Stimulated activated naive CD4-positive, alpha-beta T cell treated with Interleukin-2 at 50 U/mL for 16 hours (primary cell): ENCODE measurements at regions not wholly inside any gene's neighbourhood (a gene's known extent, or its start where the extent isn't known, plus 50 kb on each side); places are given as distances from the start of the nearest gene placed in this dataset.

Source experiments
- DNase-seq: peaks from one replicate; lab custom pipeline; 2025; lab: John Stamatoyannopoulos, UW

GRCh38 chr4:123807866-123808265, 411.3 kb downstream of the SPRY1 start:
- DNase-seq = no peak

GRCh38 chr4:123809864-123810263, 413.3 kb downstream of the SPRY1 start:
- DNase-seq = no peak

- no peak for DNase-seq
Measured at GRCh38 chr4:123812066-123812390, 415.4 kb downstream of the SPRY1 start.

GRCh38 chr4:123813901-123814300, 417.3 kb downstream of the SPRY1 start:
- DNase-seq = no peak

GRCh38 chr4:123816462-123816861, 419.9 kb downstream of the SPRY1 start:
- DNase-seq = no peak

- DNase-seq = no peak
Measured at GRCh38 chr4:123817025-123817688, 420.6 kb downstream of the SPRY1 start.

GRCh38 chr4:123819362-123820035, 422.9 kb downstream of the SPRY1 start:
- no peak for DNase-seq

- DNase-seq = no peak
Measured at GRCh38 chr4:123821861-123822260, 425.3 kb downstream of the SPRY1 start.

- DNase-seq = no peak
Measured at GRCh38 chr4:123822353-123822752, 425.8 kb downstream of the SPRY1 start.

- DNase-seq = no peak
Measured at GRCh38 chr4:123823244-123823643, 426.6 kb downstream of the SPRY1 start.

- DNase-seq = no peak
Measured at GRCh38 chr4:123824524-123824923, 427.9 kb downstream of the SPRY1 start.

GRCh38 chr4:123825596-123826291, 429.1 kb downstream of the SPRY1 start:
- no peak for DNase-seq

- no peak for DNase-seq
Measured at GRCh38 chr4:123826896-123827295, 430.3 kb downstream of the SPRY1 start.

GRCh38 chr4:123827511-123827910, 430.9 kb downstream of the SPRY1 start:
- DNase-seq = no peak

- DNase-seq = no peak
Measured at GRCh38 chr4:123830930-123831329, 434.3 kb downstream of the SPRY1 start.

- no peak for DNase-seq
Measured at GRCh38 chr4:123832173-123833026, 435.8 kb downstream of the SPRY1 start.

GRCh38 chr4:123833171-123833643, 436.6 kb downstream of the SPRY1 start:
- no peak for DNase-seq

GRCh38 chr4:123835831-123836590, 439.4 kb downstream of the SPRY1 start:
- DNase-seq = no peak

- DNase-seq = no peak
Measured at GRCh38 chr4:123836851-123837595, 440.4 kb downstream of the SPRY1 start.

- DNase-seq = no peak
Measured at GRCh38 chr4:123838474-123838873, 441.9 kb downstream of the SPRY1 start.

- DNase-seq = no peak
Measured at GRCh38 chr4:123840197-123840596, 443.6 kb downstream of the SPRY1 start.
